Fibroblast of villous mesenchyme (primary cell): ENCODE measurements at regions not wholly inside any gene's neighbourhood (a gene's known extent, or its start where the extent isn't known, plus 50 kb on each side); places are given as distances from the start of the nearest gene placed in this dataset.

ENCODE experiments used
- DNase-seq: peaks from one replicate; pipeline ENCODE4 v3.0.0-alpha.2; 2010; ENCODE audit warnings: low read depth
- H3K4me3 ChIP-seq: 2 replicates; pipeline ENCODE4 v1.5.1; 2011; ENCODE audit warnings: low read depth, mild to moderate bottlenecking, low read length
- TF ChIP-seq, protein P1 (sequence below): IDR thresholded peaks from 2 replicates; pipeline ENCODE4 v1.5.1; 2012; ENCODE audit warnings: low read depth, mild to moderate bottlenecking, low read length; ENCODE audit not compliant: insufficient read depth

DNA sequence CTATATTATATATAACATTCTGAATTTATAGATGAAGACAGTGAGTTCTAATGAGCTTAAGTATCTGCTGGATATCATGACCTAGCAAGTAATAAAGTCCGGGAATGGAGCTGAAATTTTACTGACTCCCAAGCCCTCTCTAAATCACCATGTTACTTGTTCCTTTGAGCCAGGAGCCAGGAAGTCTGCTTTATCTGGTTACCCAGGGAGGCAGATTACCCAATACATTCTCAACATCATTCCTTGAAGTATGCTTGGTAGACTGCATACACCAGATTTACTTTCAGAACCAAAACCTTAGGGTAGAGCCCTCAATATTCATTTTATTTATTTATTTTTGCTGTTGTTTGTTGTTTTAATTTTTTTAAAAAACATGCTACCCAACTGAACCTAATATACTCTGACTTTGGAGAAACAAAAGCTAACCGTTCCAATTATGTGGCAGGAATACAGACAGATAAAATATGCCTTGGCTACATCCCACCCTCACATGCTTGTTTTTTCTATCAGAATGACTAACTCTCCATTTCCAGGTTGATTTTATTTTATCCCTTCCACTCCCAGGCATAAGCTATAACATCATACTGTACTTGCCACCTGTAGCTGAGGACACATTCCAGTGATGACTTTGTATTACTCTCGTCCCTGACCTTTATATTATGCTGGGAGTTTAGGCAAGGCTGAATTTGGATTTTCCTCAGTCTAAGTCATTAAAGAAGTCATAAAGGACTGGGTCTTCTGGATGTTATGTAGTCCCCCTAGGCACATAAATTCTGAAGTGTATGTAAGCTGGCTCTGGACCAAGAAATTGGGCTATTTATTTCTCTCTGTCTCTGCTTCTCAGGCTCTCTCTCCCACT is 82.0 kb downstream of the YIPF5 start:
- DNase-seq = peak; percentile 63
- H3K4me3 ChIP-seq = no peak overlapping the region
- TF ChIP-seq, protein P1, sequence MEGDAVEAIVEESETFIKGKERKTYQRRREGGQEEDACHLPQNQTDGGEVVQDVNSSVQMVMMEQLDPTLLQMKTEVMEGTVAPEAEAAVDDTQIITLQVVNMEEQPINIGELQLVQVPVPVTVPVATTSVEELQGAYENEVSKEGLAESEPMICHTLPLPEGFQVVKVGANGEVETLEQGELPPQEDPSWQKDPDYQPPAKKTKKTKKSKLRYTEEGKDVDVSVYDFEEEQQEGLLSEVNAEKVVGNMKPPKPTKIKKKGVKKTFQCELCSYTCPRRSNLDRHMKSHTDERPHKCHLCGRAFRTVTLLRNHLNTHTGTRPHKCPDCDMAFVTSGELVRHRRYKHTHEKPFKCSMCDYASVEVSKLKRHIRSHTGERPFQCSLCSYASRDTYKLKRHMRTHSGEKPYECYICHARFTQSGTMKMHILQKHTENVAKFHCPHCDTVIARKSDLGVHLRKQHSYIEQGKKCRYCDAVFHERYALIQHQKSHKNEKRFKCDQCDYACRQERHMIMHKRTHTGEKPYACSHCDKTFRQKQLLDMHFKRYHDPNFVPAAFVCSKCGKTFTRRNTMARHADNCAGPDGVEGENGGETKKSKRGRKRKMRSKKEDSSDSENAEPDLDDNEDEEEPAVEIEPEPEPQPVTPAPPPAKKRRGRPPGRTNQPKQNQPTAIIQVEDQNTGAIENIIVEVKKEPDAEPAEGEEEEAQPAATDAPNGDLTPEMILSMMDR = no peak

DNA sequence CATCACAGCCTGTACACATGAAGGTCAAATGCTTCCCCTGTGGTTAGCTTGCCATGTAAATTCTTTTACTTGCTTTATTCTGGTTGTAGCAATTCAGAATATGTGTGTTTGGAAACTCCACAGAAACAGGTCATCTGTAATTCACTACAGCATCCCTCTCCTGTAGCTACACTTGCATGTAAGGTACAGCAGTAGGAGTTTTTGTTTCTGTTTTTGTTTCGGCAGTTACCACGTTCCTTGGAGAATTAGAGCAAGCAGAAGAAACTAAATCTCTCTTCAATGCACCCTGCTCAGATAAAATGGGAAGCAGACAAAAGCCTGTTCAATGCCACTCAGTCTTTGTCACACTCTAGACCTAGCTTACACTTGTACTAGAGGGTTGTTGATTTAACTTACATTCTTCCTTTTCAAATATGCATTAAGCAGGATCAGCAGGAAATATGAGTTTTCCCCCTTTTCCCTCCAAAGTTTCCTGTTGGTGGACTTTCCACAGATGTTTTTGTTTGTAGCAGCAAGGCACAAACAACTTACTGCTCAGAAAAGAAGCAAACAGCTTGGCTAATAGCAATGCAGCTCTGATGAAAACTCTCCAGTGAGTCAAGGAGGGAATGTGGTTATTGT is 80.9 kb downstream of the YIPF5 start:
- DNase-seq = no peak
- no peak overlapping the region for H3K4me3 ChIP-seq
- TF ChIP-seq, protein P1 = no peak

DNA sequence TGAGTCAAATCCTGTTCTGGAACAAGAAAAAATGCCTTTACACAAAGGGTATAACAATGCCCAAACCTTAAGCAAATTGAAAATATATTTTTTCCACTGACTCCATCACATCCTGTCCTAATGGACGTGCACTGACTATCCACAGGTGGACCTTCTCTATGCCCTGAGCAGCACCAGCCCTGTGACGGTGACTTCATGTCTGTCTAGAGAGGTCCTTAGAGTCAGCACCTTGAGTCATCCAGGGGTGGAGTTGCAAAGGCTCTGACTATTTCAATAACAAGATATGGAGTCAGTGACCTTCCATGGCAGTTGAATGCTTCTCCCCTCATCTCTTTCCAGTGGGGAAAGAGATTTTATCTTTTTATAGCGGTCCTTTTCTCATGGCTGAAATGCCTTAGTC is 78.0 kb downstream of the YIPF5 start:
- TF ChIP-seq, protein P1 = no peak
- DNase-seq = no peak
- H3K4me3 ChIP-seq = no peak overlapping the region

DNA sequence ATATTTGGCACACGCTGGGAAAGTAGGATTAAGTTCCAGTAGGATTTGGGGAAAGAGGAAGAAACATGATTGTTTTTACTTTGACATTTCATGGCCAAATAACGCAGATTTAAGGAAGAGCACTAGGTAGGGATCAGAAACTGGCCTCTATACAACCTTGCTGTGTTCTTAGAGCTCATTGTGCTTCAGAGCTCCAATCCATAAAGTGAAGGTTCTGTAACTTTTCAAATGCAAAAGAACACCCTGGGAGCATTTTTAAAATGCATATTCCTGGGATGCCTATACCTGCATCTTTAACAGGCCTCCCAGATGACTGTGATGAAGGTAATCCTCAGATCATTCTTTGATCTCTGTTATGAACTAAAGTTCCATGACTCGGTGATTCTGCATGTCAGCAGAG is 77.1 kb downstream of the YIPF5 start:
- TF ChIP-seq, protein P1 = no peak
- no peak overlapping the region for H3K4me3 ChIP-seq
- no peak for DNase-seq

DNA sequence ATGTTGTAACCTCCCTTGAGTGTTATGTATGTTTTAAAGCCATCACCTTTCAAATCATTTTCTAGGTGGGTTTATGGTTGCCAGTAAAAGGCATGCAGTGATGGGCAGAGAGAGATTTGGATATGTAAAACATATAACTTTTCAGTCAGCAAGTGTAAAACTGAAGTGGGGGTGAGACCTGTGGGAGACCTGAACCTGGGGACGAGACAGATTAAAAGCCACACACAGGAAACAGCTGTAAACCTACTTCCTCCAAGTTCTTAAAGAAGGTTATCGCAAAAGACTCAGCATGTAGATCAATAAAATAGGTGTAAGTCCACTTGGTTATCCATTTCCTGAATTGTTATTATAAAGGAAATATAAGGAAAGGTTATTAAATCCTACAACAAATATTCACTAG is 76.6 kb downstream of the YIPF5 start:
- DNase-seq = no peak
- TF ChIP-seq, protein P1 = no peak
- H3K4me3 ChIP-seq = no peak overlapping the region

DNA sequence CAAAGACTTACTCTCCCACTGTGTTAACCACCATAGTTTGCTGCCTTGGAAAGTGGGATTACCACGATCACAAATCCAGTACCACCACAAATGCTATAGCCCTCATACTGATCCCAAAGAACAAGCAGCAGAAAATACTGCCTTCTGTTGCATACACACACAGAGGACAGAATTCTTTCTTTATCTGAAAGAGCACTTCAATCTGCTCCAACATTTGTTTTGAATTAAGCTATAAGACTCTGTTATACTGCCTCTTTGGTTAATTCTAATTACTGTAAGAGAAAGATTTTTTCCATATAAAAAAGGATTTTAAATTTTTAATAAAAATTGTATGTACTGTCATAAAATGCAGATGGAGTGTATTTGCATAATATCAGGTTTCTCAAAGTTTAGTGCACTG is 69.8 kb downstream of the YIPF5 start:
- no peak overlapping the region for H3K4me3 ChIP-seq
- no peak for DNase-seq
- TF ChIP-seq, protein P1 = no peak
